HG02623 (cell line): ENCODE measurements at regions not wholly inside any gene's neighbourhood (a gene's known extent, or its start where the extent isn't known, plus 50 kb on each side); places are given as distances from the start of the nearest gene placed in this dataset.
"Not testable (repeated sequence)": the region's sequence is repeated elsewhere in the genome, so short reads cannot be mapped to it uniquely, and the experiment has no call there.

Experiments
- ATAC-seq: cut with Tn5 transposase; IDR thresholded peaks from one replicate; pipeline ENCODE4 v1.9.1; 2021; ENCODE audit warnings: moderate library complexity; ENCODE audit not compliant: unreplicated experiment

GRCh38 chr14:81738946-81739659 lies 205.4 kb upstream of the SEL1L start:
- no peak for ATAC-seq

- ATAC-seq: no peak
Measured at GRCh38 chr14:81743605-81744004, 210.0 kb upstream of the SEL1L start.

- no peak for ATAC-seq
Measured at GRCh38 chr14:81751198-81751597, 217.5 kb upstream of the SEL1L start.

- no peak for ATAC-seq
Measured at GRCh38 chr14:81759541-81759940, 225.9 kb upstream of the SEL1L start.

- no peak for ATAC-seq
Measured at GRCh38 chr14:81765651-81766275, 232.1 kb upstream of the SEL1L start.

GRCh38 chr14:81766321-81766915 lies 232.8 kb upstream of the SEL1L start:
- no peak for ATAC-seq

GRCh38 chr14:81767266-81767995 lies 233.8 kb upstream of the SEL1L start:
- no peak for ATAC-seq

- no peak for ATAC-seq
Measured at GRCh38 chr14:81771651-81772275, 238.1 kb upstream of the SEL1L start.

GRCh38 chr14:81772381-81772780 lies 238.7 kb upstream of the SEL1L start:
- ATAC-seq: no peak

GRCh38 chr14:81776531-81776930 lies 242.9 kb upstream of the SEL1L start:
- ATAC-seq: no peak

- not testable (repeated sequence) for ATAC-seq
Measured at GRCh38 chr14:81781798-81782197, 248.1 kb upstream of the SEL1L start.

GRCh38 chr14:81784084-81784483 lies 250.4 kb upstream of the SEL1L start:
- ATAC-seq: no peak

- no peak for ATAC-seq
Measured at GRCh38 chr14:81797315-81797714, 263.7 kb upstream of the SEL1L start.

GRCh38 chr14:81801921-81802320 lies 268.3 kb upstream of the SEL1L start:
- ATAC-seq: no peak

GRCh38 chr14:81802341-81802740 lies 268.7 kb upstream of the SEL1L start:
- ATAC-seq: no peak

- ATAC-seq: no peak
Measured at GRCh38 chr14:81805785-81806184, 272.1 kb upstream of the SEL1L start.

GRCh38 chr14:81811705-81812269 lies 278.1 kb upstream of the SEL1L start:
- ATAC-seq: no peak

GRCh38 chr14:81818271-81818670 lies 284.6 kb upstream of the SEL1L start:
- ATAC-seq: no peak

- ATAC-seq: no peak
Measured at GRCh38 chr14:81819344-81819743, 285.7 kb upstream of the SEL1L start.

GRCh38 chr14:81819910-81820309 lies 286.3 kb upstream of the SEL1L start:
- ATAC-seq: no peak

GRCh38 chr14:81826081-81826480 lies 292.4 kb upstream of the SEL1L start:
- ATAC-seq: no peak
